ENCODE measurements at regions not wholly inside any gene's neighbourhood (a gene's known extent, or its start where the extent isn't known, plus 50 kb on each side); places are given as distances from the start of the nearest gene placed in this dataset.
A peak's percentile ranks its signal among the peaks of the same experiment; 100 is the strongest.

DNA sequence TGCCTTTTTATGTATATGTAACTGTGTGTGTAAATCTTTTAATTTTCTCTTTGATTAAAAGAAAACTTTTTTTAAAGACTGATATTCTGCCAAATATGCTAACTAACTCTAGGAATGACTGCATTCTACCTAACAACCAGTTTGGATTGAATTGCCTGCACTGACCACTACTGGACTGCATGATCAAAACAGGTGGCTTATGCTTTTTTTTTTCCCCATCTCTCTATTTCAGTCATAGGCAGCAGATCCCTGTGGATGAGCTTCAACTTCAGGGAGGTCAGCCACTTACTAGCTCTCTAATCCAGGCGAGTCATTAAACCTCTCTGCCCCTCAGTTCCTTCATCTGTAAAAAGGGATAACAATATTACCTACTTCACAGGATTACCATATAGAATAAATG is 138.6 kb upstream of the SERTAD2 start:
- TF ChIP-seq, protein P1, sequence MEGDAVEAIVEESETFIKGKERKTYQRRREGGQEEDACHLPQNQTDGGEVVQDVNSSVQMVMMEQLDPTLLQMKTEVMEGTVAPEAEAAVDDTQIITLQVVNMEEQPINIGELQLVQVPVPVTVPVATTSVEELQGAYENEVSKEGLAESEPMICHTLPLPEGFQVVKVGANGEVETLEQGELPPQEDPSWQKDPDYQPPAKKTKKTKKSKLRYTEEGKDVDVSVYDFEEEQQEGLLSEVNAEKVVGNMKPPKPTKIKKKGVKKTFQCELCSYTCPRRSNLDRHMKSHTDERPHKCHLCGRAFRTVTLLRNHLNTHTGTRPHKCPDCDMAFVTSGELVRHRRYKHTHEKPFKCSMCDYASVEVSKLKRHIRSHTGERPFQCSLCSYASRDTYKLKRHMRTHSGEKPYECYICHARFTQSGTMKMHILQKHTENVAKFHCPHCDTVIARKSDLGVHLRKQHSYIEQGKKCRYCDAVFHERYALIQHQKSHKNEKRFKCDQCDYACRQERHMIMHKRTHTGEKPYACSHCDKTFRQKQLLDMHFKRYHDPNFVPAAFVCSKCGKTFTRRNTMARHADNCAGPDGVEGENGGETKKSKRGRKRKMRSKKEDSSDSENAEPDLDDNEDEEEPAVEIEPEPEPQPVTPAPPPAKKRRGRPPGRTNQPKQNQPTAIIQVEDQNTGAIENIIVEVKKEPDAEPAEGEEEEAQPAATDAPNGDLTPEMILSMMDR (CRISPR knock-in tag; IDR thresholded peaks at IDR 0.05), result peak; percentile 33
- TF ChIP-seq ZNF317 (CRISPR knock-in tag; IDR thresholded peaks at IDR 0.05) (peak; percentile 76; the same call in 1 of the 2 replicates), DMAP1 (CRISPR knock-in tag; IDR thresholded peaks at IDR 0.05) (no peak), SMC3 (IDR thresholded peaks at IDR 0.05; ENCODE audit: low read length) (peak; percentile 29; the same call in 1 of the 2 replicates), MYNN (CRISPR knock-in tag; IDR thresholded peaks at IDR 0.05; ENCODE audit: low read depth) (no peak), DNMT3B (CRISPR knock-in tag; conservative IDR thresholded peaks at IDR 0.05) (no peak), ZNF264 (CRISPR knock-in tag; IDR thresholded peaks at IDR 0.05) (no peak), STAG1 (CRISPR knock-in tag; IDR thresholded peaks at IDR 0.05) (peak; percentile 65), ZNF75D (CRISPR knock-in tag; IDR thresholded peaks at IDR 0.05; ENCODE audit: borderline replicate concordance) (no peak)
- TF ChIP-seq, protein P2, sequence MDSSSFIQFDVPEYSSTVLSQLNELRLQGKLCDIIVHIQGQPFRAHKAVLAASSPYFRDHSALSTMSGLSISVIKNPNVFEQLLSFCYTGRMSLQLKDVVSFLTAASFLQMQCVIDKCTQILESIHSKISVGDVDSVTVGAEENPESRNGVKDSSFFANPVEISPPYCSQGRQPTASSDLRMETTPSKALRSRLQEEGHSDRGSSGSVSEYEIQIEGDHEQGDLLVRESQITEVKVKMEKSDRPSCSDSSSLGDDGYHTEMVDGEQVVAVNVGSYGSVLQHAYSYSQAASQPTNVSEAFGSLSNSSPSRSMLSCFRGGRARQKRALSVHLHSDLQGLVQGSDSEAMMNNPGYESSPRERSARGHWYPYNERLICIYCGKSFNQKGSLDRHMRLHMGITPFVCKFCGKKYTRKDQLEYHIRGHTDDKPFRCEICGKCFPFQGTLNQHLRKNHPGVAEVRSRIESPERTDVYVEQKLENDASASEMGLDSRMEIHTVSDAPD (CRISPR knock-in tag; IDR thresholded peaks at IDR 0.05), result no peak
- TF ChIP-seq, protein P3, sequence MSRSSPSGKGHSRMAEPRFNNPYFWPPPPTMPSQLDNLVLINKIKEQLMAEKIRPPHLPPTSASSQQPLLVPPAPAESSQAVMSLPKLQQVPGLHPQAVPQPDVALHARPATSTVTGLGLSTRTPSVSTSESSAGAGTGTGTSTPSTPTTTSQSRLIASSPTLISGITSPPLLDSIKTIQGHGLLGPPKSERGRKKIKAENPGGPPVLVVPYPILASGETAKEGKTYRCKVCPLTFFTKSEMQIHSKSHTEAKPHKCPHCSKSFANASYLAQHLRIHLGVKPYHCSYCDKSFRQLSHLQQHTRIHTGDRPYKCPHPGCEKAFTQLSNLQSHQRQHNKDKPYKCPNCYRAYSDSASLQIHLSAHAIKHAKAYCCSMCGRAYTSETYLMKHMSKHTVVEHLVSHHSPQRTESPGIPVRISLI (CRISPR knock-in tag; IDR thresholded peaks at IDR 0.05; ENCODE audit: borderline replicate concordance), result peak; percentile 69; the same call in 1 of the 2 replicates
- TF ChIP-seq, protein P4, sequence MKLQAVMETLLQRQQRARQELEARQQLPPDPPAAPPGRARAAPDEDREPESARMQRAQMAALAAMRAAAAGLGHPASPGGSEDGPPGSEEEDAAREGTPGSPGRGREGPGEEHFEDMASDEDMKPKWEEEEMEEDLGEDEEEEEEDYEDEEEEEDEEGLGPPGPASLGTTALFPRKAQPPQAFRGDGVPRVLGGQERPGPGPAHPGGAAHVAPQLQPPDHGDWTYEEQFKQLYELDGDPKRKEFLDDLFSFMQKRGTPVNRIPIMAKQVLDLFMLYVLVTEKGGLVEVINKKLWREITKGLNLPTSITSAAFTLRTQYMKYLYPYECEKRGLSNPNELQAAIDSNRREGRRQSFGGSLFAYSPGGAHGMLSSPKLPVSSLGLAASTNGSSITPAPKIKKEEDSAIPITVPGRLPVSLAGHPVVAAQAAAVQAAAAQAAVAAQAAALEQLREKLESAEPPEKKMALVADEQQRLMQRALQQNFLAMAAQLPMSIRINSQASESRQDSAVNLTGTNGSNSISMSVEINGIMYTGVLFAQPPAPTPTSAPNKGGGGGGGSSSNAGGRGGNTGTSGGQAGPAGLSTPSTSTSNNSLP (IDR thresholded peaks at IDR 0.05; ENCODE audit: low read depth, low read length), result 0 out of 2 replicates have a peak, but pooled peaks have one; percentile 30
- TF ChIP-seq, protein P5, sequence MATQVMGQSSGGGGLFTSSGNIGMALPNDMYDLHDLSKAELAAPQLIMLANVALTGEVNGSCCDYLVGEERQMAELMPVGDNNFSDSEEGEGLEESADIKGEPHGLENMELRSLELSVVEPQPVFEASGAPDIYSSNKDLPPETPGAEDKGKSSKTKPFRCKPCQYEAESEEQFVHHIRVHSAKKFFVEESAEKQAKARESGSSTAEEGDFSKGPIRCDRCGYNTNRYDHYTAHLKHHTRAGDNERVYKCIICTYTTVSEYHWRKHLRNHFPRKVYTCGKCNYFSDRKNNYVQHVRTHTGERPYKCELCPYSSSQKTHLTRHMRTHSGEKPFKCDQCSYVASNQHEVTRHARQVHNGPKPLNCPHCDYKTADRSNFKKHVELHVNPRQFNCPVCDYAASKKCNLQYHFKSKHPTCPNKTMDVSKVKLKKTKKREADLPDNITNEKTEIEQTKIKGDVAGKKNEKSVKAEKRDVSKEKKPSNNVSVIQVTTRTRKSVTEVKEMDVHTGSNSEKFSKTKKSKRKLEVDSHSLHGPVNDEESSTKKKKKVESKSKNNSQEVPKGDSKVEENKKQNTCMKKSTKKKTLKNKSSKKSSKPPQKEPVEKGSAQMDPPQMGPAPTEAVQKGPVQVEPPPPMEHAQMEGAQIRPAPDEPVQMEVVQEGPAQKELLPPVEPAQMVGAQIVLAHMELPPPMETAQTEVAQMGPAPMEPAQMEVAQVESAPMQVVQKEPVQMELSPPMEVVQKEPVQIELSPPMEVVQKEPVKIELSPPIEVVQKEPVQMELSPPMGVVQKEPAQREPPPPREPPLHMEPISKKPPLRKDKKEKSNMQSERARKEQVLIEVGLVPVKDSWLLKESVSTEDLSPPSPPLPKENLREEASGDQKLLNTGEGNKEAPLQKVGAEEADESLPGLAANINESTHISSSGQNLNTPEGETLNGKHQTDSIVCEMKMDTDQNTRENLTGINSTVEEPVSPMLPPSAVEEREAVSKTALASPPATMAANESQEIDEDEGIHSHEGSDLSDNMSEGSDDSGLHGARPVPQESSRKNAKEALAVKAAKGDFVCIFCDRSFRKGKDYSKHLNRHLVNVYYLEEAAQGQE (IDR thresholded peaks at IDR 0.05; ENCODE audit: borderline replicate concordance in 1 of 2, low read depth in 1 of 2, low read length in 2 of 2), result no peak
- Histone ChIP-seq H3K4me1 (ENCODE audit: insufficient read depth, low read length) (peaks cover 11% of the 10 kb centered on the region), H3K4me3 (replicated peaks in 1 of 3; ENCODE audit: insufficient read depth in 1 of 3, low read depth in 2 of 3, low read length in 3 of 3) (no peak overlapping the region), H3K27me3 (ENCODE audit: control insufficient read depth in 1 of 2, insufficient read depth in 2 of 2, low read length in 2 of 2) (peaks cover 0 to 31% of the 10 kb centered on the region in 2 experiments; a peak in 4 of 5 replicates), H3K27ac (ENCODE audit: extremely low read length, insufficient read depth, low read length) (no peak overlapping the region), H3K9me3 (ENCODE audit: low read length) (no peaks in the 10 kb centered on the region), H4K20me1 (ENCODE audit: insufficient read depth, low read length) (no peaks in the 10 kb centered on the region), H3K9ac (ENCODE audit: insufficient read depth, low read depth, low read length) (no peak overlapping the region), H3K36me3 (replicated peaks in 1 of 2; ENCODE audit: control insufficient read depth in 1 of 2, insufficient read depth in 2 of 2, low read length in 2 of 2) (no peaks in the 10 kb centered on the region), H3K79me2 (ENCODE audit: insufficient read depth, low read length) (no peaks in the 10 kb centered on the region), H3K4me2 (ENCODE audit: low read depth, low read length) (no peak overlapping the region), H2AFZ (ENCODE audit: low read length) (no peak overlapping the region)
- POLR2A ChIA-PET, result no interaction called here
- CTCF ChIA-PET (ENCODE audit: low intra/inter-chr PET ratio, low total read pairs), result no interaction called here
- BruUV-seq (replicated peaks), result no TSS peak
- no peak for FAIRE-seq
- 0% methylated on average over 1 of the region's 1 CpG for WGBS (ENCODE audit: low lambda C conversion rate)
- intact Hi-C loops (cut with micrococcal nuclease; ENCODE audit: unreplicated experiment), result loop anchor here (1.0 kb wide), 2 partner anchors 141 to 146 kb away; no protein-coding TSS in a partner anchor
- DNase-seq (ENCODE audit: low spot score), result peak; percentile 21
- peak; percentile 71 for ATAC-seq
- in situ Hi-C loops (cut with HindIII; ENCODE audit: extremely low pct_ligation_motif_present, low pct_unique_long_range_greater_than_20kb), result no loop called here

Measured in HepG2 (cell line).